Endothelial cell of umbilical vein (primary cell): ENCODE measurements at regions not wholly inside any gene's neighbourhood (a gene's known extent, or its start where the extent isn't known, plus 50 kb on each side); places are given as distances from the start of the nearest gene placed in this dataset.

Source experiments
- BruUV-seq: library from RNA; stranded (reverse); fragments of 400-500 nt; replicated peaks from 2 replicates; lab custom pipeline; 2021; lab: Mats Ljungman, UMichigan
- CTCF ChIA-PET: fragments of 300-600, 350-600 bp; sonication (Branson Sonifier 250); formaldehyde crosslinking; loops from one replicate; lab custom pipeline; 2021; ENCODE audit warnings: antibody characterized with exemption, inconsistent platforms; lab: Charles Lee
- POLR2A ChIA-PET: fragments of 300-600, 350-600 bp; sonication (Branson Sonifier 250); formaldehyde crosslinking; loops from one replicate; lab custom pipeline; 2021; ENCODE audit warnings: antibody characterized with exemption, inconsistent platforms; lab: Charles Lee
- DNase-seq: peaks from one replicate; pipeline ENCODE4 v3.0.0-alpha.2; 2011; ENCODE audit warnings: low read depth, low spot score
- FAIRE-seq: peaks from 2 replicates; lab custom pipeline; 2011; peaks lifted over from hg19 to GRCh38; lab: Jason Lieb, UNC
- H2AFZ ChIP-seq: 2 replicates; pipeline ENCODE4 v1.6.0; 2012; ENCODE audit warnings: low read depth, low read length, control low read depth, inconsistent platforms
- H3K27ac ChIP-seq: 2 replicates; pipeline ENCODE4 v1.5.1; 2011; ENCODE audit warnings: low read depth, mild to moderate bottlenecking, control low read depth, low read length, moderate library complexity; ENCODE audit not compliant: insufficient read depth
- H3K27me3 ChIP-seq, 2 experiments: 2 replicates each; pipeline versions ENCODE4 v1.6.0 to v1.6.1; 2011; ENCODE audit warnings: low read length in 2 of 2, mixed read lengths in 1 of 2; ENCODE audit not compliant: control insufficient read depth in 2 of 2, insufficient read depth in 2 of 2
- H3K36me3 ChIP-seq, 2 experiments: 2 replicates in 1 of 2; 3 replicates in 1 of 2; pipeline ENCODE4 v1.5.1; 2011; ENCODE audit warnings: low read length in 2 of 2, mild to moderate bottlenecking in 1 of 2, moderate library complexity in 1 of 2; ENCODE audit not compliant: control insufficient read depth in 2 of 2, insufficient read depth in 2 of 2; ENCODE audit errors: extremely low read depth in 1 of 2
- H3K4me1 ChIP-seq: 3 replicates; pipeline ENCODE4 v1.5.1; 2011; ENCODE audit warnings: mild to moderate bottlenecking, low read length; ENCODE audit not compliant: control insufficient read depth, insufficient read depth; ENCODE audit errors: extremely low read depth
- H3K4me2 ChIP-seq: 2 replicates; pipeline ENCODE4 v1.6.1; 2011; ENCODE audit warnings: low read length, control low read depth, mixed read lengths; ENCODE audit not compliant: insufficient read depth
- H3K4me3 ChIP-seq, 3 experiments: fragments of 200-600 bp in 1 of 3; sonication (generic), shearing (Covaris generic) in 1 of 3; replicated peaks in 1 of 3; 2 replicates each; pipeline ENCODE4 v1.5.1; 2011 to 2016; ENCODE audit warnings: control low read depth in 3 of 3, low read length in 3 of 3, mild to moderate bottlenecking in 2 of 3, inconsistent platforms in 1 of 3, low read depth in 1 of 3, moderate library complexity in 1 of 3; ENCODE audit not compliant: insufficient read depth in 1 of 3
- H3K79me2 ChIP-seq: 2 replicates; pipeline ENCODE4 v1.6.0; 2012; ENCODE audit warnings: low read length, inconsistent platforms; ENCODE audit not compliant: control insufficient read depth, insufficient read depth
- H3K9ac ChIP-seq: replicated peaks from 2 replicates; pipeline ENCODE3; 2011; ENCODE audit warnings: low read length, control low read depth; ENCODE audit not compliant: insufficient read depth; ENCODE audit errors: extremely low read depth
- H3K9me1 ChIP-seq: replicated peaks from 3 replicates; pipeline ENCODE4 v1.6.0; 2011; ENCODE audit warnings: mild to moderate bottlenecking, low read length; ENCODE audit not compliant: control insufficient read depth, insufficient read depth; ENCODE audit errors: extremely low read depth
- H3K9me3 ChIP-seq: replicated peaks from 2 replicates; pipeline ENCODE4 v1.5.1; 2012; ENCODE audit warnings: low read length, inconsistent platforms; ENCODE audit not compliant: control insufficient read depth, insufficient read depth
- H4K20me1 ChIP-seq: replicated peaks from 2 replicates; pipeline ENCODE3; 2011; ENCODE audit warnings: mild to moderate bottlenecking, low read length; ENCODE audit not compliant: control insufficient read depth, insufficient read depth; ENCODE audit errors: extremely low read depth
- EZH2 ChIP-seq: IDR thresholded peaks from 2 replicates; pipeline ENCODE4 v1.6.1; 2012; ENCODE audit warnings: borderline replicate concordance, low read depth, mild to moderate bottlenecking, moderate library complexity, low read length, inconsistent platforms; ENCODE audit not compliant: severe bottlenecking
- FOS ChIP-seq: IDR thresholded peaks from 2 replicates; pipeline ENCODE4 v1.6.1; 2011; ENCODE audit warnings: mild to moderate bottlenecking, low read length, moderate library complexity, borderline replicate concordance; ENCODE audit not compliant: insufficient read depth
- GATA2 ChIP-seq: IDR thresholded peaks from 2 replicates; pipeline ENCODE4 v1.7.0; 2011; ENCODE audit warnings: low read depth, mild to moderate bottlenecking, moderate library complexity, mixed read lengths, low read length; ENCODE audit not compliant: insufficient read length, insufficient read depth
- POLR2AphosphoS5 ChIP-seq: IDR thresholded peaks from 2 replicates; pipeline ENCODE4 v1.6.1; 2012; ENCODE audit warnings: low read depth, mild to moderate bottlenecking, control low read depth, low read length, moderate library complexity; ENCODE audit not compliant: insufficient read depth
- dilution Hi-C: fragments of 300-500 bp; cut with MboI; formaldehyde crosslinking; loops from one replicate; pipeline ENCODE4 v1.15.0; 2019; ENCODE audit warnings: low sequenced_read_pairs; ENCODE audit not compliant: extremely low pct_ligation_motif_present
- intact Hi-C: fragments of 100-400 bp; cut with micrococcal nuclease; formaldehyde crosslinking; loops from one replicate; pipeline ENCODE4 v1.10.0; 2022
- TF ChIP-seq, protein P1 (sequence below), 2 donors: IDR thresholded peaks; 1 replicate in 1 of 2; 2 replicates in 1 of 2; pipeline ENCODE4 v1.5.1; 2011; ENCODE audit warnings: low read length in 2 of 2, mild to moderate bottlenecking in 2 of 2, moderate library complexity in 2 of 2, control low read depth in 1 of 2, inconsistent platforms in 1 of 2, low read depth in 1 of 2; ENCODE audit not compliant: insufficient read depth in 1 of 2; ENCODE audit errors: extremely low read depth in 1 of 2
- TF ChIP-seq, protein P2 (sequence below): IDR thresholded peaks from 2 replicates; pipeline ENCODE4 v1.6.1; 2011; ENCODE audit not compliant: insufficient read depth, insufficient read length

DNA sequence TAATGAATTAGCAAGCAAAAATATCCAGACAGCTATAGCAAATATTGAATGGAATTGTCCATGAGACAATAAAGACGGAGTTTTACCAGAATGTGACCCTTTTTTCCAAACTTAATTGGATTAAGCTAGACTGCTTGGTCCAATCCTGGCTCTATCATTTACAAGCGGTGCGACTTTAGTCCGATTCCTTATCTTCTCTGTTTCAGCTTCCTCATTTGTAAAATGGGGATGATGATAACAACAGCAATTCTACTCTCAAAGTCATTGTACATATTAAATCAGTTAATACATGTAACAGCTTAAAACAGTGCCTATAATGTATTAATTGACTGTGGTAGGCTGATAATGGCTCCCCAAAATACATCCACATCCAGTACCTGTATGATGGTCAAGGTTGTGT is 62.1 kb upstream of the CRBN start:
- no peak overlapping the region for H3K27ac ChIP-seq
- dilution Hi-C loops (no loop called here), intact Hi-C loops (no loop called here)
- H3K27me3 ChIP-seq = no peaks in the 10 kb centered on the region
- POLR2A ChIA-PET = no interaction called here
- H3K9me1 ChIP-seq = no peaks in the 10 kb centered on the region
- H3K4me3 ChIP-seq = no peak overlapping the region
- no TSS peak for BruUV-seq
- no peak for TF ChIP-seq GATA2
- TF ChIP-seq, protein P1, sequence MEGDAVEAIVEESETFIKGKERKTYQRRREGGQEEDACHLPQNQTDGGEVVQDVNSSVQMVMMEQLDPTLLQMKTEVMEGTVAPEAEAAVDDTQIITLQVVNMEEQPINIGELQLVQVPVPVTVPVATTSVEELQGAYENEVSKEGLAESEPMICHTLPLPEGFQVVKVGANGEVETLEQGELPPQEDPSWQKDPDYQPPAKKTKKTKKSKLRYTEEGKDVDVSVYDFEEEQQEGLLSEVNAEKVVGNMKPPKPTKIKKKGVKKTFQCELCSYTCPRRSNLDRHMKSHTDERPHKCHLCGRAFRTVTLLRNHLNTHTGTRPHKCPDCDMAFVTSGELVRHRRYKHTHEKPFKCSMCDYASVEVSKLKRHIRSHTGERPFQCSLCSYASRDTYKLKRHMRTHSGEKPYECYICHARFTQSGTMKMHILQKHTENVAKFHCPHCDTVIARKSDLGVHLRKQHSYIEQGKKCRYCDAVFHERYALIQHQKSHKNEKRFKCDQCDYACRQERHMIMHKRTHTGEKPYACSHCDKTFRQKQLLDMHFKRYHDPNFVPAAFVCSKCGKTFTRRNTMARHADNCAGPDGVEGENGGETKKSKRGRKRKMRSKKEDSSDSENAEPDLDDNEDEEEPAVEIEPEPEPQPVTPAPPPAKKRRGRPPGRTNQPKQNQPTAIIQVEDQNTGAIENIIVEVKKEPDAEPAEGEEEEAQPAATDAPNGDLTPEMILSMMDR (IDR thresholded peaks at IDR 0.05; ENCODE audit: extremely low read depth in 1 of 2, insufficient read depth in 1 of 2, low read depth in 1 of 2, low read length in 2 of 2) = no peak
- TF ChIP-seq FOS = no peak
- H3K4me2 ChIP-seq = no peak overlapping the region
- FAIRE-seq (no peak), DNase-seq (no peak)
- no peaks in the 10 kb centered on the region for H4K20me1 ChIP-seq
- no peak overlapping the region for H2AFZ ChIP-seq
- H3K9me3 ChIP-seq = peaks cover 4% of the 10 kb centered on the region
- no peaks in the 10 kb centered on the region for H3K4me1 ChIP-seq
- no peaks in the 10 kb centered on the region for H3K79me2 ChIP-seq
- no peaks in the 10 kb centered on the region for H3K36me3 ChIP-seq
- CTCF ChIA-PET = no interaction called here
- no peak overlapping the region for H3K9ac ChIP-seq

- intact Hi-C loops (no loop called here), dilution Hi-C loops (no loop called here)
- no peaks in the 10 kb centered on the region for H3K79me2 ChIP-seq
- H2AFZ ChIP-seq = no peak overlapping the region
- peaks cover 4% of the 10 kb centered on the region for H3K9me3 ChIP-seq
- H3K9ac ChIP-seq = no peak overlapping the region
- H4K20me1 ChIP-seq = no peaks in the 10 kb centered on the region
- no peaks in the 10 kb centered on the region for H3K4me1 ChIP-seq
- no peak for FAIRE-seq
- BruUV-seq = no TSS peak
- H3K27ac ChIP-seq = no peak overlapping the region
- ChIA-PET CTCF (no interaction called here), POLR2A (no interaction called here)
- no peak for DNase-seq
- H3K4me3 ChIP-seq = no peak overlapping the region
- no peaks in the 10 kb centered on the region for H3K27me3 ChIP-seq
- no peaks in the 10 kb centered on the region for H3K36me3 ChIP-seq
- H3K4me2 ChIP-seq = no peak overlapping the region
- no peaks in the 10 kb centered on the region for H3K9me1 ChIP-seq
- no peak for TF ChIP-seq EZH2
- TF ChIP-seq, protein P2, sequence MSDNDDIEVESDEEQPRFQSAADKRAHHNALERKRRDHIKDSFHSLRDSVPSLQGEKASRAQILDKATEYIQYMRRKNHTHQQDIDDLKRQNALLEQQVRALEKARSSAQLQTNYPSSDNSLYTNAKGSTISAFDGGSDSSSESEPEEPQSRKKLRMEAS = no peak
- no peak for TF ChIP-seq POLR2AphosphoS5
- TF ChIP-seq, protein P1 (IDR thresholded peaks at IDR 0.05; ENCODE audit: extremely low read depth in 1 of 2, insufficient read depth in 1 of 2, low read depth in 1 of 2, low read length in 2 of 2) = no peak
- no peak for TF ChIP-seq FOS
Measured at GRCh38 chr3:3240986-3241385, 61.5 kb upstream of the CRBN start.
